Stimulated activated naive B cell treated with anti-CD40 and anti-IgM and Interleukin-4, amounts not matched to agents 10 μg/mL and 1 μg/mL and 100 μg/mL, for 72 hours (primary cell): ENCODE measurements at regions not wholly inside any gene's neighbourhood (a gene's known extent, or its start where the extent isn't known, plus 50 kb on each side); places are given as distances from the start of the nearest gene placed in this dataset.
"Not testable (repeated sequence)": the region's sequence is repeated elsewhere in the genome, so short reads cannot be mapped to it uniquely, and the experiment has no call there.

Experiments used
- ATAC-seq, 2 donors: fragments of 150-1000 bp; cut with Tn5 transposase; replicated peaks; 2 replicates each; pipeline ENCODE4 v1.10.0; 2021; ENCODE audit warnings: moderate library complexity in 1 of 2
- DNase-seq: peaks from one replicate; pipeline ENCODE4 v3.0.0; 2021
- H3K27ac Mint-ChIP-seq: one replicate; pipeline ENCODE4 v1.8.0; 2022; ENCODE audit warnings: mild to moderate bottlenecking, mixed read lengths
- H3K27me3 Mint-ChIP-seq, 2 donors: one replicate each; pipeline ENCODE4 v1.8.0; 2022; ENCODE audit warnings: mixed read lengths in 2 of 2
- H3K36me3 Mint-ChIP-seq, 2 donors: one replicate each; pipeline ENCODE4 v1.8.0; 2022; ENCODE audit warnings: mixed read lengths in 2 of 2, mild to moderate bottlenecking in 1 of 2
- H3K4me1 Mint-ChIP-seq, 2 donors: one replicate each; pipeline ENCODE4 v1.8.0; 2022; ENCODE audit warnings: mixed read lengths in 2 of 2, mild to moderate bottlenecking in 1 of 2
- H3K4me3 Mint-ChIP-seq, 2 donors: one replicate each; pipeline ENCODE4 v1.8.0; 2022; ENCODE audit warnings: mild to moderate bottlenecking in 2 of 2, mixed read lengths in 2 of 2, moderate library complexity in 1 of 2
- H3K9me3 Mint-ChIP-seq, 2 donors: one replicate each; pipeline ENCODE4 v1.8.0; 2022; ENCODE audit warnings: mixed read lengths in 2 of 2, mild to moderate bottlenecking in 1 of 2

GRCh38 chr21:9008636-9009035 is 1512.7 kb upstream of the TPTE start:
- Mint-ChIP-seq H3K27ac (no peak overlapping the region), H3K9me3 (peaks cover 11 to 24% of the 10 kb centered on the region in 2 donors), H3K4me1 (no peaks in the 10 kb centered on the region), H3K27me3 (peaks cover 0 to 5% of the 10 kb centered on the region in 2 donors), H3K36me3 (no peaks in the 10 kb centered on the region), H3K4me3 (no peak overlapping the region)
- ATAC-seq (no peak), DNase-seq (no peak)

- not testable (repeated sequence) for H3K4me1 Mint-ChIP-seq, DNase-seq, H3K4me3 Mint-ChIP-seq, ATAC-seq, H3K27me3 Mint-ChIP-seq, H3K27ac Mint-ChIP-seq, H3K36me3 Mint-ChIP-seq
- peaks cover 11 to 24% of the 10 kb centered on the region in 2 donors for H3K9me3 Mint-ChIP-seq
Measured at GRCh38 chr21:9009267-9010016, 1511.9 kb upstream of the TPTE start.

GRCh38 chr21:9010121-9010795 is 1511.1 kb upstream of the TPTE start:
- peaks cover 11 to 24% of the 10 kb centered on the region in 2 donors for H3K9me3 Mint-ChIP-seq
- ATAC-seq, H3K4me1 Mint-ChIP-seq, H3K36me3 Mint-ChIP-seq, DNase-seq, H3K27me3 Mint-ChIP-seq, H3K4me3 Mint-ChIP-seq, H3K27ac Mint-ChIP-seq: not testable (repeated sequence)

- H3K27ac Mint-ChIP-seq, DNase-seq, H3K27me3 Mint-ChIP-seq, H3K4me1 Mint-ChIP-seq, ATAC-seq, H3K36me3 Mint-ChIP-seq, H3K4me3 Mint-ChIP-seq: not testable (repeated sequence)
- peaks cover 11 to 24% of the 10 kb centered on the region in 2 donors for H3K9me3 Mint-ChIP-seq
Measured at GRCh38 chr21:9010936-9011890, 1510.2 kb upstream of the TPTE start.

- not testable (repeated sequence) for ATAC-seq, H3K4me3 Mint-ChIP-seq, DNase-seq, H3K36me3 Mint-ChIP-seq, H3K4me1 Mint-ChIP-seq, H3K27me3 Mint-ChIP-seq
- H3K9me3 Mint-ChIP-seq, result peaks cover 7 to 22% of the 10 kb centered on the region in 2 donors
- H3K27ac Mint-ChIP-seq, result peak overlapping the region; percentile 1
Measured at GRCh38 chr21:9011916-9012315, 1509.5 kb upstream of the TPTE start.

GRCh38 chr21:9013502-9014242 is 1507.7 kb upstream of the TPTE start:
- not testable (repeated sequence) for H3K27ac Mint-ChIP-seq, ATAC-seq, H3K36me3 Mint-ChIP-seq, H3K4me1 Mint-ChIP-seq, H3K27me3 Mint-ChIP-seq, DNase-seq, H3K4me3 Mint-ChIP-seq
- H3K9me3 Mint-ChIP-seq, result peaks cover 5 to 16% of the 10 kb centered on the region in 2 donors

- H3K27me3 Mint-ChIP-seq, DNase-seq, ATAC-seq: not testable (repeated sequence)
Measured at GRCh38 chr21:9014243-9014734, 1507.1 kb upstream of the TPTE start.

GRCh38 chr21:9015483-9016197 is 1505.7 kb upstream of the TPTE start:
- H3K27ac Mint-ChIP-seq, H3K27me3 Mint-ChIP-seq, H3K4me1 Mint-ChIP-seq, DNase-seq, ATAC-seq, H3K36me3 Mint-ChIP-seq, H3K4me3 Mint-ChIP-seq: not testable (repeated sequence)
- peaks cover 5 to 11% of the 10 kb centered on the region in 2 donors for H3K9me3 Mint-ChIP-seq

More at GRCh38 chr21:9014243-9014734, 1507.1 kb upstream of the TPTE start:
- H3K9me3 Mint-ChIP-seq, result peaks cover 5 to 13% of the 10 kb centered on the region in 2 donors
- H3K27ac Mint-ChIP-seq, H3K36me3 Mint-ChIP-seq, H3K4me3 Mint-ChIP-seq, H3K4me1 Mint-ChIP-seq: not testable (repeated sequence)

- H3K9me3 Mint-ChIP-seq, result peaks cover 1 to 10% of the 10 kb centered on the region in 2 donors
- H3K27me3 Mint-ChIP-seq, H3K4me1 Mint-ChIP-seq, H3K4me3 Mint-ChIP-seq, DNase-seq, ATAC-seq, H3K36me3 Mint-ChIP-seq, H3K27ac Mint-ChIP-seq: not testable (repeated sequence)
Measured at GRCh38 chr21:9017206-9017605, 1504.2 kb upstream of the TPTE start.

- H3K27me3 Mint-ChIP-seq, H3K27ac Mint-ChIP-seq, H3K36me3 Mint-ChIP-seq, DNase-seq, ATAC-seq, H3K4me3 Mint-ChIP-seq, H3K9me3 Mint-ChIP-seq, H3K4me1 Mint-ChIP-seq: not testable (repeated sequence)
Measured at GRCh38 chr21:9018731-9019253, 1502.6 kb upstream of the TPTE start.

- H3K4me1 Mint-ChIP-seq, H3K27ac Mint-ChIP-seq, ATAC-seq, H3K27me3 Mint-ChIP-seq, DNase-seq, H3K4me3 Mint-ChIP-seq, H3K9me3 Mint-ChIP-seq, H3K36me3 Mint-ChIP-seq: not testable (repeated sequence)
Measured at GRCh38 chr21:9024006-9024767, 1497.2 kb upstream of the TPTE start.

- H3K4me1 Mint-ChIP-seq, H3K36me3 Mint-ChIP-seq, H3K9me3 Mint-ChIP-seq, H3K27me3 Mint-ChIP-seq, DNase-seq, H3K4me3 Mint-ChIP-seq: not testable (repeated sequence)
- H3K27ac Mint-ChIP-seq, result peak overlapping the region; percentile 51
- ATAC-seq, result peak in 1 of 2 donors; percentile 21
Measured at GRCh38 chr21:9026729-9027416, 1494.5 kb upstream of the TPTE start.
